H9 (cell line): ENCODE measurements at regions not wholly inside any gene's neighbourhood (a gene's known extent, or its start where the extent isn't known, plus 50 kb on each side); places are given as distances from the start of the nearest gene placed in this dataset.

Experiments
- DNase-seq: peaks from one replicate; pipeline ENCODE4 v3.0.0-alpha.2; 2017
- H2AFZ ChIP-seq: one replicate; pipeline ENCODE4 v1.6.1; 2013; ENCODE audit warnings: mild to moderate bottlenecking, low read length, control low read depth, moderate library complexity
- H2AK5ac ChIP-seq: 2 replicates; pipeline ENCODE4 v1.6.1; 2013; ENCODE audit warnings: low read length, control low read depth, mixed read lengths; ENCODE audit not compliant: insufficient read length
- H2BK120ac ChIP-seq: one replicate; pipeline ENCODE4 v1.6.1; 2013; ENCODE audit warnings: low read depth, mild to moderate bottlenecking, low read length, control low read depth, inconsistent platforms; ENCODE audit not compliant: poor library complexity, severe bottlenecking
- H2BK12ac ChIP-seq: 2 replicates; pipeline ENCODE4 v1.6.1; 2013; ENCODE audit warnings: low read length, control low read depth, mixed read lengths, low read depth; ENCODE audit not compliant: insufficient read length
- H2BK15ac ChIP-seq: 2 replicates; pipeline ENCODE4 v1.6.1; 2013; ENCODE audit warnings: low read depth, low read length, control low read depth
- H2BK20ac ChIP-seq: one replicate; pipeline ENCODE4 v1.6.1; 2013; ENCODE audit warnings: low read depth, mild to moderate bottlenecking, low read length, control low read depth, inconsistent platforms; ENCODE audit not compliant: poor library complexity, severe bottlenecking
- H2BK5ac ChIP-seq: 2 replicates; pipeline ENCODE4 v1.6.1; 2013; ENCODE audit warnings: low read length, control low read depth, mixed read lengths; ENCODE audit not compliant: insufficient read length
- H3K14ac ChIP-seq: 2 replicates; pipeline ENCODE4 v1.6.1; 2013; ENCODE audit warnings: low read length, control low read depth; ENCODE audit not compliant: insufficient read depth
- H3K18ac ChIP-seq: 2 replicates; pipeline ENCODE4 v1.6.1; 2013; ENCODE audit warnings: low read depth, mild to moderate bottlenecking, mixed read lengths, low read length, control low read depth; ENCODE audit not compliant: insufficient read length
- H3K23ac ChIP-seq: 2 replicates; pipeline ENCODE4 v1.6.1; 2013; ENCODE audit warnings: low read length, control low read depth, mixed read lengths, low read depth; ENCODE audit not compliant: insufficient read length
- H3K23me2 ChIP-seq: 2 replicates; pipeline ENCODE4 v1.6.1; 2013; ENCODE audit warnings: low read depth, mild to moderate bottlenecking, mixed read lengths, low read length, control low read depth; ENCODE audit not compliant: insufficient read length, poor library complexity, severe bottlenecking
- H3K27ac ChIP-seq: 2 replicates; pipeline ENCODE4 v1.5.1; 2013; ENCODE audit warnings: low read length, control low read depth, mixed read lengths, low read depth; ENCODE audit not compliant: insufficient read length
- H3K27me3 ChIP-seq: 2 replicates; pipeline ENCODE4 v1.6.1; 2013; ENCODE audit warnings: low read length, control low read depth, inconsistent platforms; ENCODE audit not compliant: insufficient read depth
- H3K4ac ChIP-seq: 2 replicates; pipeline ENCODE4 v1.6.1; 2013; ENCODE audit warnings: low read depth, mild to moderate bottlenecking, control low read depth, inconsistent platforms, low read length, moderate library complexity
- H3K4me1 ChIP-seq: 2 replicates; pipeline ENCODE4 v1.6.1; 2013; ENCODE audit warnings: low read length, control low read depth, inconsistent platforms; ENCODE audit not compliant: insufficient read depth
- H3K4me2 ChIP-seq: 2 replicates; pipeline ENCODE4 v1.6.1; 2013; ENCODE audit warnings: low read length, control low read depth, mixed read lengths; ENCODE audit not compliant: insufficient read length, insufficient read depth
- H3K56ac ChIP-seq: 2 replicates; pipeline ENCODE4 v1.6.1; 2013; ENCODE audit warnings: low read depth, mild to moderate bottlenecking, mixed read lengths, low read length, control low read depth; ENCODE audit not compliant: insufficient read length
- H3K79me1 ChIP-seq: 2 replicates; pipeline ENCODE4 v1.6.1; 2013; ENCODE audit warnings: low read depth, mild to moderate bottlenecking, moderate library complexity, low read length, control low read depth, inconsistent platforms; ENCODE audit not compliant: insufficient read depth, poor library complexity, severe bottlenecking
- H3K79me2 ChIP-seq: 2 replicates; pipeline ENCODE4 v1.6.1; 2013; ENCODE audit warnings: low read length, control low read depth, inconsistent platforms; ENCODE audit not compliant: insufficient read depth
- H3K9ac ChIP-seq: 2 replicates; pipeline ENCODE4 v1.6.1; 2013; ENCODE audit warnings: low read length, control low read depth, mixed read lengths; ENCODE audit not compliant: insufficient read length; ENCODE audit errors: extremely low read depth
- H3K9me3 ChIP-seq: one replicate; pipeline ENCODE4 v1.6.1; 2013; ENCODE audit warnings: low read depth, low read length, inconsistent platforms; ENCODE audit not compliant: control insufficient read depth
- H3T11ph ChIP-seq: one replicate; pipeline ENCODE4 v1.6.1; 2013; ENCODE audit warnings: mild to moderate bottlenecking, low read length, control low read depth, inconsistent platforms
- H4K20me1 ChIP-seq: one replicate; pipeline ENCODE4 v1.6.1; 2013; ENCODE audit not compliant: control insufficient read depth, insufficient read length, insufficient read depth
- H4K5ac ChIP-seq: 2 replicates; pipeline ENCODE4 v1.6.1; 2013; ENCODE audit warnings: low read depth, mild to moderate bottlenecking, mixed read lengths, low read length, control low read depth; ENCODE audit not compliant: insufficient read length
- H4K8ac ChIP-seq: replicated peaks from 2 replicates; pipeline ENCODE4 v1.6.1; 2013; ENCODE audit warnings: low read length, control low read depth, mixed read lengths, low read depth; ENCODE audit not compliant: insufficient read length
- H4K91ac ChIP-seq: 2 replicates; pipeline ENCODE4 v1.6.1; 2013; ENCODE audit warnings: low read depth, mild to moderate bottlenecking, moderate library complexity, mixed read lengths, low read length, control low read depth; ENCODE audit not compliant: insufficient read length
- H3K27ac Mint-ChIP-seq, 3 experiments: 2 replicates in 2 of 3; 3 replicates in 1 of 3; pipeline ENCODE4 v1.8.0; 2020 to 2021; ENCODE audit warnings: mixed read lengths in 3 of 3, mild to moderate bottlenecking in 1 of 3, moderate library complexity in 1 of 3
- H3K27me3 Mint-ChIP-seq: 2 replicates; pipeline ENCODE4 v1.8.0; 2021; ENCODE audit warnings: low read depth, mild to moderate bottlenecking, moderate library complexity, mixed read lengths
- H3K36me3 Mint-ChIP-seq, 3 experiments: 2 replicates in 2 of 3; 3 replicates in 1 of 3; pipeline ENCODE4 v1.8.0; 2020 to 2021; ENCODE audit warnings: low read depth in 3 of 3, mixed read lengths in 3 of 3; ENCODE audit not compliant: insufficient read depth in 1 of 3
- H3K4me1 Mint-ChIP-seq, 2 experiments: 2 replicates each; pipeline ENCODE4 v1.8.0; 2020; ENCODE audit warnings: mixed read lengths in 2 of 2
- H3K4me3 Mint-ChIP-seq, 2 experiments: 2 replicates in 1 of 2; 3 replicates in 1 of 2; pipeline ENCODE4 v1.8.0; 2020 to 2021; ENCODE audit warnings: mild to moderate bottlenecking in 2 of 2, mixed read lengths in 2 of 2, moderate library complexity in 1 of 2
- H3K9me3 Mint-ChIP-seq, 2 experiments: 2 replicates in 1 of 2; 3 replicates in 1 of 2; pipeline ENCODE4 v1.8.0; 2020; ENCODE audit warnings: mild to moderate bottlenecking in 2 of 2, mixed read lengths in 2 of 2, moderate library complexity in 1 of 2
- WGBS: extraction: QIAGEN DNeasy Blood & Tissue Kit; methylation state at CpG from one replicate; pipeline ENCODE4 v1.1.7; 2013; ENCODE audit warnings: missing lambda C conversion rate, low lambda C conversion rate, mixed read lengths; ENCODE audit not compliant: insufficient read length; ENCODE audit errors: extremely low coverage; 5-methylcytosine and 5-hydroxymethylcytosine counted together
- TF ChIP-seq, protein P1 (sequence below): fragments of 200-600 bp; sonication (generic); conservative IDR thresholded peaks from 3 replicates; pipeline ENCODE4 v1.8.0; 2021; ENCODE audit warnings: antibody characterized with exemption, mild to moderate bottlenecking

DNA sequence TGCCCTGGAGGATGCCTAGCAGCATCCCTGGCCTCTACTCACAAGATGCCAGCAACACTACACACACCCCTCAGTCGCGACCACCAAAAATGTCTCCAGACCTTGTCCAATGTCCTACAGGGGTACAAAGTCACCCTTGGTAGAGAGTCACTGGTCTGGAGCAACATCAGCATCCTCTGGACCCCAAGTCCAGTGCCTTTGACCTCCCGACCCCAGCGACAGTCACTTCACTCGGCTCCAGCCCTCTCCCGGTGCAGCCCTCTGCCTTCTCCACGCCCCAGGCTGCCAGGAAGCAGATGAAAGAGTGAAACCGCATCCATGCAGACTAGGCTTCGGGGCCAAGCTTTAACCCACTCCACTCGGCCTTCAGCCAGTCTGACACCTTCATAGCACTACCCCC is 92.0 kb upstream of the SRSF6 start:
- Histone ChIP-seq H3K9ac (no peak overlapping the region), H3K23me2 (no peaks in the 10 kb centered on the region), H3K9me3 (no peaks in the 10 kb centered on the region), H3K14ac (no peak overlapping the region), H4K8ac (no peak overlapping the region), H3K4me2 (no peak overlapping the region), H3K56ac (no peak overlapping the region), H2BK5ac (no peak overlapping the region), H2BK120ac (no peak overlapping the region), H3K27ac (no peak overlapping the region), H3K4me1 (no peaks in the 10 kb centered on the region), H3K27me3 (no peaks in the 10 kb centered on the region), H2BK15ac (no peak overlapping the region), H3K4ac (no peak overlapping the region), H2BK20ac (no peak overlapping the region), H2BK12ac (no peak overlapping the region), H4K91ac (no peak overlapping the region), H3T11ph (no peak overlapping the region), H3K79me1 (no peaks in the 10 kb centered on the region), H4K5ac (no peak overlapping the region), H3K23ac (no peak overlapping the region), H2AFZ (no peak overlapping the region), H3K79me2 (no peaks in the 10 kb centered on the region), H4K20me1 (no peaks in the 10 kb centered on the region), H2AK5ac (no peak overlapping the region), H3K18ac (no peak overlapping the region)
- Mint-ChIP-seq H3K4me3 (no peak overlapping the region), H3K36me3 (no peaks in the 10 kb centered on the region), H3K27ac (no peak overlapping the region; a peak in 1 of 7 replicates), H3K9me3 (no peaks in the 10 kb centered on the region), H3K4me1 (peaks cover 0 to 2% of the 10 kb centered on the region in 2 experiments; a peak in 1 of 4 replicates), H3K27me3 (peaks cover 9% of the 10 kb centered on the region)
- DNase-seq = no peak
- TF ChIP-seq, protein P1, sequence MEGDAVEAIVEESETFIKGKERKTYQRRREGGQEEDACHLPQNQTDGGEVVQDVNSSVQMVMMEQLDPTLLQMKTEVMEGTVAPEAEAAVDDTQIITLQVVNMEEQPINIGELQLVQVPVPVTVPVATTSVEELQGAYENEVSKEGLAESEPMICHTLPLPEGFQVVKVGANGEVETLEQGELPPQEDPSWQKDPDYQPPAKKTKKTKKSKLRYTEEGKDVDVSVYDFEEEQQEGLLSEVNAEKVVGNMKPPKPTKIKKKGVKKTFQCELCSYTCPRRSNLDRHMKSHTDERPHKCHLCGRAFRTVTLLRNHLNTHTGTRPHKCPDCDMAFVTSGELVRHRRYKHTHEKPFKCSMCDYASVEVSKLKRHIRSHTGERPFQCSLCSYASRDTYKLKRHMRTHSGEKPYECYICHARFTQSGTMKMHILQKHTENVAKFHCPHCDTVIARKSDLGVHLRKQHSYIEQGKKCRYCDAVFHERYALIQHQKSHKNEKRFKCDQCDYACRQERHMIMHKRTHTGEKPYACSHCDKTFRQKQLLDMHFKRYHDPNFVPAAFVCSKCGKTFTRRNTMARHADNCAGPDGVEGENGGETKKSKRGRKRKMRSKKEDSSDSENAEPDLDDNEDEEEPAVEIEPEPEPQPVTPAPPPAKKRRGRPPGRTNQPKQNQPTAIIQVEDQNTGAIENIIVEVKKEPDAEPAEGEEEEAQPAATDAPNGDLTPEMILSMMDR = no peak
- WGBS = no CpG with 5 or more reads among the region's 10 CpGs
